A204.1 (cell line): ENCODE measurements at regions not wholly inside any gene's neighbourhood (a gene's known extent, or its start where the extent isn't known, plus 50 kb on each side); places are given as distances from the start of the nearest gene placed in this dataset.
A peak's percentile ranks its signal among the peaks of the same experiment; 100 is the strongest.
"Not testable (repeated sequence)": the region's sequence is repeated elsewhere in the genome, so short reads cannot be mapped to it uniquely, and the experiment has no call there.

Source experiments
- FAIRE-seq: peaks from 2 replicates; lab custom pipeline; 2012; peaks lifted over from hg19 to GRCh38; lab: Jason Lieb, UNC

- no peak for FAIRE-seq
These were observed 144.4 kb downstream of the PTBP2 start for GRCh38 chr1:96865731-96866685.

DNA sequence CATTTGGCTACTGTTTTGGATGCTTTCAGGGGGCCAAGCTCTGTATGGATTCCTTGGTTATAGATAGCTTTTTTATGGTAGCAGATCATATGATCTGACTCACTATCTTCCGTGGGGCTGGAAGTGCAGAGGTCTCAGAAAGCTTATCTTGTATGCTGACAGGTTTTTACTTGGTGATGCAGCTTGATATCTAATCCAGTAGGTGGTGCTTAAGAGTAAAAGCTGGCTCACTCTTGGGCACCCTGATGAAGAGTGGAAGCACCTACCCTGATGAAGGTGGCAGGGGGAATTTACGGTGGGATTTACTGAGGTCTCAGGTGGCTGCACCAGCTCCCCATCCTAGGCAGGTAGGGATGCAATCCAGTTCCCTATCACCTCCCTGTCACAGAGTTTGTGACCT lies 151.2 kb downstream of the PTBP2 start:
- no peak for FAIRE-seq

GRCh38 chr1:96878640-96879039 lies 157.1 kb downstream of the PTBP2 start:
- FAIRE-seq = no peak

DNA sequence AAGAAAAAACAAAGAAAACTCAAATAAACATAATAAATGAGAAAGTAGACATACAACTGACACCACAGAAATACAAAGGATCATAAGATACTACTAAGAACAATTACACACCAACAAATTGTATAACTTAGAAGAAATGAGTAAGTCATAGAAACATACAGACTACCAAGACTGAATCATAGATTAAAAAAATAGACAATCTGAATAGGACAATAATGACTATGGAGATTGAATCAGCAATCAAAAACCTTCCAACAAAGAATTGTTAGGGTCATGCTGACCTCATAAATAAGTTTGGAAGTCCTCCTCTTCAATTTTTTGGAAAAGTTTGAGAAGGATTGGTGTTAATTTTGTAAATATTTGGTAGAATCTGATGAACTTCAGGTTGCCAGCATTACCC lies 159.0 kb downstream of the PTBP2 start:
- FAIRE-seq = peak; percentile 21

GRCh38 chr1:96882096-96882495 lies 160.5 kb downstream of the PTBP2 start:
- no peak for FAIRE-seq

DNA sequence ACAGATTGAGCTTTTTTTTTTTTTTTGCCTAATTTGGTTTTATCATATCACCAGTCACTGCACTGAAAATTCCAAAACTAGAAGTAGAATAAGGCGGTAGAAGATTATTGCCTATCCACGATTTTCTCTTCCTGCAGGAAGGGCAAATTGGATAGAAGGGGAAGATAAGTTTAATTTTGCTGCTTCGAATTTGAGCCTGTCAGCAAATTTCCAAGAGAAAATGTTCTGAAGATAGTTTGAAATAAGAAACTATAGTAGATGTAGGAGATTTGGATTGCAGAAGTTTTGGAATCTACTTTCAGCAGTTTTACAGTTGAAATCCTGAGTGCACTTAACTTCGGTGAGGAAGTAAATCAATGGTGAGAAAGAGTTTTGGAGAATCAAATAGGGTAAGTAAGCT lies 164.9 kb downstream of the PTBP2 start:
- FAIRE-seq = no peak

GRCh38 chr1:96887501-96887900 lies 165.9 kb downstream of the PTBP2 start:
- FAIRE-seq = no peak

GRCh38 chr1:96901783-96902363 lies 180.3 kb downstream of the PTBP2 start:
- no peak for FAIRE-seq

- FAIRE-seq = no peak
These were observed 190.7 kb downstream of the PTBP2 start for GRCh38 chr1:96912248-96912647.

- not testable (repeated sequence) for FAIRE-seq
These were observed 194.1 kb downstream of the PTBP2 start for GRCh38 chr1:96915701-96916100.

DNA sequence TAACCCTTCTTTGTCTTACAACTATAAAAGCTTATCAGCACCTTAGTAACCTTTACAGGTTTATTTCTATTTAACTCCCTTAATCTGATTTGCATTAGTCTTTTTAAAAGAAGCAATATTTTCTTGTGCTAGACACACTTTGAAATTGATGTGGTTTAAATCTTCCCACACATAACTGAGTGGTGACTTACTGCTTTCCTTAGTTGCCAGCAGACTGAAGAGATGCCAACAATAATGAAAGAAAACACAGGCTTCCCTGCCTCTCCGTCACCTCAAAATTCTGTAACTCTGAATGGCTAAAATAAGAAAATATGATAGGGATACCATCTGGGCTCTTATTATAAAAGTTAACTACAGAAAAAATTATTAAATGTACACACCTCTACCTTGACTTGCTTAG lies 196.8 kb downstream of the PTBP2 start:
- FAIRE-seq = no peak

DNA sequence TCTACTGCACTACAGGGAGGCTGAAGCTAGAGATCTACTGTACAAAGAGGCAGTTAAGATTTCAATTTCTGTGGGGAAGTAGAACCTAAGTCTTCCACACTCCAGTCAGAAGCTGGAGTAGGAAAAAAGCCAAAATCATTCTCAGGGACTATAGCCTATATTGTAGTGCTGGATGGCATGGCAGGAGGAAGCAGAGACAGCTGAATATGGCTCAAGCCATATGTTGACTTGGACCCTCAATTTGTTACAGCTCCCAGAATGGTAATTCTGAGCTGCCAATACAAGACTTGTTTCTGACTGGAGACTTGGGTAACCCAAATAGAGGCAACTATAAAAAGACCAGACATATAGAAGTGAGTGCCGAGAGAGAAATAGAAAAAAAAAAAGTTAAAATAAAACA lies 200.6 kb downstream of the PTBP2 start:
- FAIRE-seq = no peak

DNA sequence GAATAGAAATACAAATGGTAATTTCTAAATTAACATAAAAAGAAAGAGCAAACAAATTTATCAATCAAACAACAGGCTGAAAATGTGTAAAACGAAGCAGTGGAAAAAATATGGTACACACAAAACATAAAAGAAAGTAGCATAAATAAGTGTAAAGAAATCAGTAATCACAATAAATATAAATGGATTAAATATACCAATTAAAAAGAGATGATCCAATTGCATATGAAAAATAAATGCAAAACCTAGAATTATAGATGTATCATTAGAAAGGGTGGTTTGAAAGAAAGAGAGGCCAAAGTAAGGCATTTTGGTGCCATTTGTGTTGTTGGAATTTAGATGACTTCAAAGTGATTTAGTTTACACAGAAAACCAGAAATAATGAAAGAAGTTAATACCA lies 202.2 kb downstream of the PTBP2 start:
- no peak for FAIRE-seq

DNA sequence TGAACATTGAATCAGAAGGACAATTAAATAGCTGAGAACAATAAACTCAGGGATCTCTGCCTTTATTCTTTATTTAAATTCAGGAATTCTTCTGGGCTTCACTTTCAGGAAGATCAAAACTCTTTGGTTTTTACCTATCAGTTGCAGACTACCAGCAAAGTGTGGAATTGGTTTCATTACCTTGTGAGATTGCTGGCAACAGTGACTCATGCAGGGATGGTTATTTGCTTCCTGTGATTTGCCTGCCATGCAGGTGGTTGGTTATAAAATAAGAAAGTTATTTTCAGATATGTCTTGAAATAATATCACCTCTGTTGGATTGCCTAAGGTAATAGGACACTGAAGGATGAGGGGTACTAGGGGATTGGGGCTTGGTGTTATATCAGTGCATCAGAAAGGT lies 204.6 kb downstream of the PTBP2 start:
- FAIRE-seq = no peak

DNA sequence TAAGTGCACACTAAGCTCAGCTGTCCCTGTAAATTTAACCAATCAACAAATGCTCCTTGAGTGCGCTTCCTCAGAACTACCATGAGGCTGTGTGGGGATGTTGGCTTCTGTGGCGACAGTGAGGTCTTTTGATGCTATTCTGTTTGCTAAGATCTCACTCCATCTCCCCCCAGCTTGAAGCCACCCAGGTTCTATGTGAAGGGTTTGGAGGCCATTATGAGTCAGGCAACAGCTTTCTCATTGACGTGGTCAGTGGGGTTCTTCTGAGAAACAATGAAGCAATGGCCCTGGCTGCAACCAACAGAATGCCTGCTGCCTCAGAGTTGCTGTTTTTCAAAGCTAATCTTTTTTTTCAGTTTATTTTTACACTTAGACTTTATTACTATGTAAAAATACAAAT lies 205.5 kb downstream of the PTBP2 start:
- no peak for FAIRE-seq

DNA sequence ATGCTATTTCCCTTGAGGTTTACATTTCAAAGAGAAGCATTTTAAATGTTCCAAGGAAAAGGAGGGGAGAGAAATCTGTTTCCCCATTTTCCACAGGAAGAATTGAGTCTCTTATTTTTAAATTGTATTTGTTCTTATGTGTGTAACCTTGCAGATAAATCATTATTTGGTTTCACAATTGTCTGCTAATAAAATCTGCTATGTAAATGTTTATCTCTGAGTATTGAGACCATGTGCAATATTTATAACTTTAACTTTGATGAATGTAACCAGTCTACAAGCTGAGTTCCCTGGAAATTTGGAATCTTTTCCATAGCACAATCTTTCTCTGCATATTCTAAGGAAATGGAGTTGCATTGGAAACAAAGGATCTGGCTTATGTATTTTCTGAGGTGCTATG lies 209.6 kb downstream of the PTBP2 start:
- no peak for FAIRE-seq

DNA sequence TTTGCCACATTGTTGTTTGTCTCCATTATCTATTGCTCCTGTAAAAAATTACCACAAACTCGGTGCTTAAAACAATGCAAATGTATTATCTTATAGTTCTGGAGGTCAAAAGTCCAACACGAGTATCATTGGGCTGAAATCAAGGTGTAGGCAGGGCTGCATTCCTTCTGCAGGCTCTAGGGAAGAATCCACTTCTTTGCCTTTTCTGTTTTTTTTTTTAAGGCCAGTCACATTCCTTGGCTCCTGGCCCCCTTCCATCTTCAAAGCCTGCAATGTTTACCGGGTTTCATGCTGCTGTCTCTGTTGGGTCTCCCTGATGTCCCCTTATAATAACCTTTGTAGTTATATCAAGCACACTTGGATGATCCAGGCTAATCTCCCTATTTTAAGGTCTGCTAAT lies 212.7 kb downstream of the PTBP2 start:
- FAIRE-seq = no peak

DNA sequence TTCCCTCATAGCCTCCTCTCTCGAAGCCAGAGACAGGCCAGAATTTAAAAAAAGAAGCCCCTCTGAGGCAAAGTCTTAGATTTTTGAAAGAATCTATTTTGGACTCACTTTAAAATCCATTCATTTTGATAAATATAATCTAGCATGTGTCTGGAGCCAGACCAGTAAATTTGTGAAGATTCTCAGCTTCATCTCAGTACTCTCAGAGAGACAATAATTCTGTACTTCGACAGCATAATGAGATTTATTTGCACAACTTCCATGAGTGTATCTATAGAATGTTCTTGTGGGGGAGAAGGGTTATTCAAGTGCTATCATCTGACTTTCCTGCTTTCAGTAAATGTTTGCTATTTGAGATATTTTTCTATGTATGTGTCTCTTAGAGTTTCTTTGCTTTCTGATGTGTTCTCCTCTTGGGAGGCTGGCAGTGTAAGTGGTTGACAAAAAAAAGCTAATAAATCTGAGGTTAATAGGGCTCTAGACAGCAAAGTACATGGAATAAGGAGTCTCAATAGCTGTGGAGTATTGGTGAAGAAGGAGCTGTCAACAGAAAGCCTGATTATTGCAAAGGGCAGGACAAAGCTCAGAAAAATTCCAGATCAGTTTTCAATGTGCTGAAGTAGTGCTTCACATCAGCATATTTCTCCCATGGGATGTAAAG lies 223.0 kb downstream of the PTBP2 start:
- FAIRE-seq = no peak

DNA sequence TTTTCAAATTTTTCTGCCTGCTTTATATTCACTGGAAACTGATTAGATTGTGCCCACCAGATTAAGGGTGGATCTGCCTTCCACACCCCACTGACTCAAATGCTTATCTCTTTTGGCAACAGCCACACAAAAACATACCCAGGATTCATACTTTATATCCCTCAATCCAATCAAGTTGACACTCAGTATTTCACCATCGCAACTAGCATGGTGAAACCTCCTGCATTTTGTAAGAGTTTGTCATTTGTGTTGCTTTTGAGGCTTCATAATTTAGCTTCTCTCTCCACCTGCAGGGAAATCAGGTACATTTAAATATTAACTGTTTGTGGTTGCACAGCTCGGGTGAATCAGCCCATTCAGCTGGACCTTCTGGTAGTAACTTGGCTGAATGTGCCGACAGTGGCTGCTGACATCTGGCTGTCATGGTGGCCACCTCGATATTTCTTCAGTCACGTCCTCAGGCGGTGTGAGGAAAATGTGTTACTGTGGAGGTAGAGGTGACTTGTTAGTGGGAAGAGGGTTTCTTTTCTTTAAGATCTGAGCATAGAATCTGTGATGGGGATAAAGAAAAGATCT lies 224.0 kb downstream of the PTBP2 start:
- no peak for FAIRE-seq

- no peak for FAIRE-seq
These were observed 233.9 kb downstream of the PTBP2 start for GRCh38 chr1:96955307-96956012.

DNA sequence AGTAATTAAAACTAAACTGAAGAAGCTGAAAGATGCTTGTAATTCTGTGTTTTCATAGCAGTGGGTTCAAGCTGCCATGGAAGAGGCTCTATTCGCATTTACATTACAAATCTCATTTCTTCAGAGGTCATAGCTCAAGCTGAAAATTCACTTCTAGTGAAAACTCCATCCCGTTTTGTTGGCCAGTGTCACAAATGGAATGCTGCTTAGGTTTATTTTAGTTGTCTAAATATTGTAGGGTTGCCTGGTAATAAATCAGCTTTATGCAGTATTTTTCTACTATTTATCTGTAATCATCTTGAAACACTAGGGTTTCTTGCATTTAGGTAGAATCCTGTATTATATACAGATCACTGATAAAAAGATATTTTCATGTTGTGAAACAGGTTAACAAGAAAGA lies 240.6 kb downstream of the PTBP2 start:
- no peak for FAIRE-seq

DNA sequence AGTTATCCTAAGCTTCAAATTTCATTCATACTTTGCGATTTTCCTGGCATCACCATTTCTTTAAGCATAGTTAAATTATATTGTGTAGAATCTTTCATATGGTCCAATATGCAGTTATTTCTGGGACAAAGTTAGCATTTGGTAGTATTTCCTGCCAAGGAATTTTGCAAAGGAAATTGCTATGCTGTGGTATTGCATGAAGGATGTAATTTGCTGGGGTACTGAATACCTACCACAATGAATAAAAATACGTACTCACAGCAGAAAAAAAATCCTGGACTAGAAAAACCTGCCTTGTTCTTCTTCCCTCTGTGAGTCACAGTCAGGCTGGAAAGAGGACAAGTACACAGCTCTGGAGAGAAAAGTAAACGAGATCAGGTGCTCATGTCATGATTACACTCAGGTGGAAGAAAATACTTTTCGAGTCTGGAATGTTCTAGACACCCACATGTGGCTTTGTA lies 241.2 kb downstream of the PTBP2 start:
- FAIRE-seq = no peak
